Erythroblast (primary cell): ENCODE measurements at regions not wholly inside any gene's neighbourhood (a gene's known extent, or its start where the extent isn't known, plus 50 kb on each side); places are given as distances from the start of the nearest gene placed in this dataset.

Source experiments
- GATA1 ChIP-seq: IDR thresholded peaks from 2 replicates; pipeline ENCODE4 v1.6.1; 2011; ENCODE audit warnings: low read depth, mild to moderate bottlenecking, control low read depth, low read length, moderate library complexity
- POLR2A ChIP-seq: IDR thresholded peaks from 2 replicates; pipeline ENCODE4 v1.6.1; 2011; ENCODE audit warnings: mild to moderate bottlenecking, low read length

- TF ChIP-seq POLR2A: no peak
- TF ChIP-seq GATA1: no peak
These were observed 72.4 kb downstream of the MRM1 start for GRCh38 chr17:36673637-36674277.
